Glomerular endothelial cell (primary cell): ENCODE measurements at regions not wholly inside any gene's neighbourhood (a gene's known extent, or its start where the extent isn't known, plus 50 kb on each side); places are given as distances from the start of the nearest gene placed in this dataset.

ENCODE experiments used
- DNase-seq: peaks from one replicate; pipeline ENCODE4 v3.0.0-alpha.2; 2011; ENCODE audit warnings: low read depth, low spot score; ENCODE audit errors: extremely low read depth

- no peak for DNase-seq
Measured at GRCh38 chr9:99573085-99573484, 248.6 kb upstream of the NR4A3 start.

DNA sequence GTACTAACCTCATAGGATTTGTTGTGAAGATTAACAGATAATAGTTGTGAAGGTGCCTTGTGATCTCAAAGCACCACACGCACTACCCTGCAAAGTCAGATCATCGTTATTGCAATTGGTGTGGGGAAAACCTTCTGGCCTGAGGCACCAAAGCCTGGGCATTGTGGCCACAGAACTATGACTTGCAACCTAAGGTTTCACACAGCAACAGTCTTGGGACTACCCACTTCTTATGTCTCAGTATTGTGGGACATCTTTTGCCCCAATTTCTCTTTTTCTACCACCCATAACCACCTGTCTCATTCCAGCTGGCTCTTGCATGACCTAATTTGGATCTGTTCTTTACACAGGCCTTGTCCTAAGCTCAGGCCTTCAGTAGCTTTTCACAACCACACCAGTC, 247.8 kb upstream of the NR4A3 start:
- DNase-seq, result no peak

DNA sequence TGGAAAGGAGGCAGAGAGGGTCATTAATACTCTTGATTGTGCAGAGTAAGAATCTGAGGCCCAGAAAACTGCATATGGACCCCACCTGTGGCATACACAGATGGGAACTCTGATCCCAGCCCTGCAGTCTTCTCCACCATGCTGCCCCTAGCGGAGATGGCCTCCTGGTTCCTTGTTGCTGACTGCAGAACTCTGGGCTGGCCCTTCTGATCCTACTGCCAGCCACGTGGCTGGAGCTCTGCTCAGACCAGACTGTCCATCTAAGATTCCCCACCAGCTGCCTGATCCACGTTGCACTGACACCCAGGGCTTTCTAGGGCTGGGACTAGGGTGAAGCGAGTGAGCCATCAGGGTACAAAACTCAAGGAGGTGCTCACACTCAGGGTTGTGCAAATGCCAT, 245.7 kb upstream of the NR4A3 start:
- no peak for DNase-seq

DNA sequence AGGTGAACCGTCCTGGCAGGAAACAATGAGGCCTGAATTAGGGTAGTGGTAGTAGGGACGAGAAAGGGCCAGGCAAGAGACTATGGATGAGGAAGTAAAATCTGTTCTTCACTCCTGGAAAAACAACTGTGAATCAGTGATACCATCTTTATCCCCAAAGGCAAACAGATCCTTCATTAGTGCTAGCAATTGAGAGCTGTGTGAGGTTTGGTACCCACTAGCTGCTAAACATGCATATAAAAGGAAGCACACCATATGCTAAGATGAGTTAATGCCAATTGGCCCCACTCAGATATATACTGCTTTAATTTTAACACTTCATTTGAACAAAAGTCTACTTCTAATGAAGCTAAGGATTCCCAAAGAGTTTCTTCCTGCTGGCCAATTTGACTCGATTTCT, 244.8 kb upstream of the NR4A3 start:
- DNase-seq, result no peak

DNA sequence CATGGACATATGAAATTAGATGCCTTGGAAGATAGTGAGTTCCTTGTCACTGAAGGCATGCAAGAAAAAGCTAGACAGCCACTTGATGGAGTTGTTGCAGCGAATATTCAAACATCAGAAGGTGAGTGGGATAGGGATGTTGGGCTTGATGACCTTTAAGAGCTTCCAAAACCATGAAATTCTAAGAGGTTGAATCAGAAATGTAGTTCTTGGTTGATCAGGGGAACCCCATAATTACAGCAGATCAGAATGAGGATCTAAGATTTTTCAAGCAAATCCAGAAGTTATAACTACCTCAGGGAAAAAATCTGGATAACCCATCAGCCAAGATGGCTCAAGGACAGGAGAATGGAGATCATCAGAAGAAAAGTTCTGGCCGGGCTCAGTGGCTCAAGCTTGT, 244.3 kb upstream of the NR4A3 start:
- no peak for DNase-seq

- DNase-seq, result no peak
Measured at GRCh38 chr9:99578666-99579065, 243.0 kb upstream of the NR4A3 start.

GRCh38 chr9:99579964-99580363, 241.7 kb upstream of the NR4A3 start:
- no peak for DNase-seq

DNA sequence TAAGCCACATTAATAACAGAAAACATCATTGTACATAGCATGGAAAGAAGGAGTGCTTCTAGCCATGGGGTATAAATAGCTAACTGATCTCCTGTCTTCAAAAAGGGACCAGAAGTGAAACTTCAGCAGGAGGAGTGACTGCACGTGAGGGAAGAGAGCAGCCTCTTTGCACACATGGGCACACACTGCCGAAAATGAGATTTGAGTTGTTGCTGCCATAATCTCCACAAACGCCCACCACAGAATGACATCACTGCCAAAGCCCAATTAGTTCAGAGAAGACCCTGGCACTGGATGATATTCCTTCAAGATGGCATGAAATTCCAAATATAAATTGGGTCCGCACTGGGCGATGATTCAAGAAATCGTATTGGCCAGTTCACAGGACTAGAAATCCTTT, 238.9 kb upstream of the NR4A3 start:
- no peak for DNase-seq

- no peak for DNase-seq
Measured at GRCh38 chr9:99588299-99588698, 233.4 kb upstream of the NR4A3 start.

- DNase-seq, result no peak
Measured at GRCh38 chr9:99588747-99589146, 232.9 kb upstream of the NR4A3 start.

- no peak for DNase-seq
Measured at GRCh38 chr9:99590410-99590809, 231.3 kb upstream of the NR4A3 start.

GRCh38 chr9:99590840-99591239, 230.8 kb upstream of the NR4A3 start:
- no peak for DNase-seq

DNA sequence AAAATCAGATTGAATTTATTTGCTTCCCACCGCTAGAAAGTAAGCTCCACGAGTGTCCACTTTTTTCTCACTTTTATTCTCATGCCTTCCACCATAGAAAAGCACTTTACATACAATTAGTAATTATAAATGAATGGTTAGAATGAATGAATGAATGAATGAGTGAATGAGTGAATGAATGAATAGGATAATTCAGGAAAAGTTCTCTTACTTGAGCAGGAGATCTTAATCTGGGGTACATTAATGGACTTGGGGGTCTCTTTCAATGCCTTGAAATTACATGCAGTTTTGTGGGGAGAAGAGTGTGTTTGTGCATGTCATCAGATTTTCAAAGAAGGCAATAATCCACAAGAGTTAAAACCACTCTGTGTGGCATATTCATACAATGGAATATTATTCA, 229.9 kb upstream of the NR4A3 start:
- DNase-seq, result no peak

- DNase-seq, result no peak
Measured at GRCh38 chr9:99592834-99593574, 228.7 kb upstream of the NR4A3 start.

- DNase-seq, result no peak
Measured at GRCh38 chr9:99593610-99594009, 228.1 kb upstream of the NR4A3 start.

DNA sequence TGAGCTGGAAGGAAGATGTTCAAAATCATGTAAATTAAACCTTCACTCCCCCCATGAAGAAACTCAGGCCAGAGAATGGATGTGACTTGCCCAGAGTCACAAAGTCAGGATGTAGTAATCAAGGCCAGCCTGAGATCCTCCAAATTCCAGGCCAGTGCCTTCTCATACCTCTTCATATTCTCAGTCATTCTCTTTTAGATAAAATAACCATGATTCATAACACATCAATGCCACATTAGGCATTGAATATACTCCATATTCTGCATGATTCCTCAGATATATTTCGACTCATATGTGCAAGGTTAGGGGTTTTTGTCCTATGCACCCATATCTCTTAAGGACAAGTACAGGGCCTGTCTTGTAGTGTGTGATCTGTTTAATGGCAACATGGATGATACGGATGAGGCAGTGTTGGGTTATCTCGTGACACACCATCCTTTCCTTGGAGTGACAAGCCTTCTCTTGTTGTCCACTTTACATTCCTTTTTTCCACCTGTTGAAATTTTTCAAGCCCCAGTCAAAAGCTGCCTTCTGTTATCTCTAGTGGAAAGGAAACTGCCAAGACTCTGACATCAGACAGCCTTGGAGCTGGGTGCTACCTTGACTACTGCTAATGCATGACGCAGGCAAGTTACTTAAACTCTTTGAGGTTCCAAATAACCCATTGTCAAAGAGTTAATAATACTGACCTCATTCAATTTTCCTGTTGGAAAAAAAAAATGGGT, 227.5 kb upstream of the NR4A3 start:
- DNase-seq, result no peak

DNA sequence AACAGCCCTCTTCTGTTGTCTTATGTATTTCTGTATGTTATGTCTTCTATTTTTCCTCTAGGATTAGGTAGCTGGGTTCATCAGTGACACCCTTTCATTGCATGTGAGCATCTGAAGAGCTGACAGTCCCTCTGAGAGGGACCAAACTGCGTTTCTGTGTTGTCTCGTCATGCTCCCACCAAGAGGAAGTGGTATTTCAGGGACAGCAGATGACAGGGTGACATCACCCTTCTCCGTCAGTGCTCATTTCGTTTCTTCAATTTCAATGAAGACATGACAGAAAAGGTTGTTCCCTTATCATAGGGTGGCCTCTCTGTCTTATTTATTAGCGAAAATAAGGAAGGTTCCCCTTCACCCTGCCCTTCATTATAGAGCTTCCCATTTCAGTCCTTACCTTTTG, 225.9 kb upstream of the NR4A3 start:
- no peak for DNase-seq

DNA sequence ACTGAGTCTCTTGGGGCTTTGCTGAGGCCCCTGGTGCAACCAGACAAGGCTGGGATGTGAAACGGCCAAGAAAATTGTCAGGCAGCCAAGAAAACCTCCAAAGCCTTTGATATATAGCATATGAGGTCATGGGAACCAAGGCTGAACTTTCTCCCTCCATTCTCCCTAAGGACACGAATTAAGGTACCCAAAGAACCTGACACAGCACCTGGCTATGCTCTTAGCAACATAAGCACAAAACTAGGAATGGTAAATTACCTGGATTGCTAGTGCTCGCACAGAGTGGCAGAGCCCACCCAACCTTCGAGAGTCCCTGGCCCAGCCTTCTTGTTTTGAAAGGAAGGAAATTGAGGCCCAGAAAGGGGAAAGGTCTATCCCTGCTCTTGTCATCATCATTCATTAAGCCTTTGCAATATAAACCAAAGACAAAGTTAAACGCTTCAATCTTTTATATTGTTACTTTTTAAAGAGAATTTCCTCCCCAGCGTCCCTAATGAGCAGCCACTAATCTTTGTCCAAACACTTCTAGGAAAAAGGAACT, 220.0 kb upstream of the NR4A3 start:
- DNase-seq, result no peak

DNA sequence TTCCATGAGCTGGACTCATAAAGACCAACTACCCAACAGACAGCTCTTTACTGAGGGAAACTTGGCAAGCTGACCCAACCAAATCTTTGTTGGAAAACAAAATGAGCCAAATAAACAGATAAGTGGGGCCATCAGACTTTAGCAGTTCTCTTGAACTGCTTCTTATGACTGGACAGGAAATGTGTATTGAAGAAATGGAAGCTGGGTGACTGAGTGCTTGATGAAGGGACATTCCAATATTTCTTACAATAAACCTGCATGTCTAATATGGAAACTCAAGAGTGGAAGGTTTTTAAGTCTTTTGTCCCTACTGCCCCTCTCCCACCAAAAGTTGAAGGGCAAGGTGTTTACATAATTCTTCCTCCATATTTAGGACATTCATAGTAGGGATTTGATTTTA, 218.8 kb upstream of the NR4A3 start:
- DNase-seq, result no peak

DNA sequence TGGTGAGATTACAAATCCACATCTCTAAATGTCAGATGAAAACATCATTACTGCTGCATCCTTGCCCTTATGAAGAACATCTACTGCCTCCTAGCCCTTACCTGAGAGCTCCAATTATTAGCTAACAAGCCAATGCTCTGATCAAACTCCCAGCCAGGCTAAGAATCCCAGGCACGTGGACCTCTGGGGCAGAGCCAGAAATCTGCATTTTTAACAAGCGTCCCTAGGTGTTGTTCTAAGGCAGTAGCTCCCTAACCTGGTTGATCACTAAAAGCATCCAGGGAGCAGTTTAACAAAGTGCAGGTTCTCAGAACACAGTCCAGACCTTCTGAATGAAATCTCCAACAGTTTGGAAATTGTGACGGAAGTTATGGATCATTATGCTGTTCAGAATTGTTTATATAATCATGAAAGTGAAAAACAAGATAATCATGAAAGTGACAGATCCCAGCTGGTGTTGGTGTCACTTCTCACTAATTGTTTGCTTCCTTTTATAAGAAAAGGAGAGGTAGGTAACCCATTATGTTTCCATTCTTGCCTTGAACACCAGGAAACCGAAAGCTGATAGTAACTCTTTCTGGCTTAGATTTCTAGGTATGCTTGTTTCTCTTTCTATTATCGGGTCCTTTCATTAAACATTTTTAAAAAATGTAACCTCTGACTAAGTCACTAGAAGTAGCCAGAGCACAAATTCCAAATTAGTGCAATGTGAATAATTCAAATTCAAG, 216.5 kb upstream of the NR4A3 start:
- no peak for DNase-seq

GRCh38 chr9:99606296-99606695, 215.4 kb upstream of the NR4A3 start:
- no peak for DNase-seq

DNA sequence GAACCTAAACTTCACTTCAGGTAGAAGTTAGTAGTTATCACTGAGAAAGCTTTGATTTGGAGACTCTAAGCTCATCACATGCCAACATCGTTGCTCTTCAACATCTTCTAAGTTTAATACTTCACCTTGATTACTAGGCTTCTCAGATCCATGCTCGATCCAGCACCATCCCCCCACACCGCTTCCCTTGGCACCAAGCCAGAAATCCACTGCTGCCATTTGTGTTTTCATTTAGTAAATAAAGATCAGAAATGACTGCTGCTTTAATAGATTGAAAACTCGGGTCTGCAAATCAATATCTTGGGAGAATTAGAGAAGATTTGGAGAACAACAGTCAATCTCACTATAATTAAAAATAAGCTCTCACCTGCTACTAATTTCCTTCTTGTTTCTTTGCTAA, 214.7 kb upstream of the NR4A3 start:
- no peak for DNase-seq
